Peyer's patch (tissue), 4 donors: ENCODE measurements at regions not wholly inside any gene's neighbourhood (a gene's known extent, or its start where the extent isn't known, plus 50 kb on each side); places are given as distances from the start of the nearest gene placed in this dataset.

ENCODE experiments used
- CTCF ChIP-seq, 6 experiments: fragments of 450-650 bp in 4 of 6; fragments of 200-600 bp in 2 of 6; sonication (generic) in 1 of 6; IDR thresholded peaks; one replicate each; pipeline ENCODE4 v1.5.1; 2017 to 2019; ENCODE audit warnings: antibody characterized with exemption in 6 of 6, mild to moderate bottlenecking in 3 of 6, moderate library complexity in 1 of 6
- POLR2A ChIP-seq, 2 donors: fragments of 450-650 bp; IDR thresholded peaks; one replicate each; pipeline ENCODE4 v1.5.1; 2017; ENCODE audit warnings: antibody characterized with exemption in 2 of 2, mild to moderate bottlenecking in 2 of 2, moderate library complexity in 2 of 2

GRCh38 chr7:27303026-27303425 lies 60.4 kb downstream of the EVX1 start:
- TF ChIP-seq CTCF (IDR thresholded peaks at IDR 0.05) (no peak), POLR2A (IDR thresholded peaks at IDR 0.05) (no peak)
